Suprapubic skin (tissue), 3 donors: ENCODE measurements at regions not wholly inside any gene's neighbourhood (a gene's known extent, or its start where the extent isn't known, plus 50 kb on each side); places are given as distances from the start of the nearest gene placed in this dataset.
"Not testable (repeated sequence)": the region's sequence is repeated elsewhere in the genome, so short reads cannot be mapped to it uniquely, and the experiment has no call there.

Source experiments
- CTCF ChIP-seq, 2 donors: fragments of 200-600 bp in 1 of 2; fragments of 450-650 bp in 1 of 2; sonication (generic) in 1 of 2; IDR thresholded peaks; one replicate each; pipeline ENCODE4 v1.5.1; 2016 to 2019; ENCODE audit warnings: antibody characterized with exemption in 2 of 2, mild to moderate bottlenecking in 1 of 2, moderate library complexity in 1 of 2
- POLR2AphosphoS5 ChIP-seq, 3 donors: sonication (generic); formaldehyde crosslinking; IDR thresholded peaks; one replicate each; pipeline ENCODE4 v1.6.1; 2017; ENCODE audit warnings: antibody characterized with exemption in 3 of 3

- TF ChIP-seq CTCF, POLR2AphosphoS5 (IDR thresholded peaks at IDR 0.05): not testable (repeated sequence)
Measured at GRCh38 chr14:23898359-23898758, 55.2 kb upstream of the DHRS4 start.
